Activated CD4-positive, alpha-beta T cell treated with anti-CD3 and anti-CD28 coated beads, Interleukin-2, Interleukin-4, amounts not matched to agents 100 ng/mL and 50 ng/mL, durations not matched to agents 16 hours and 8 hours (primary cell): ENCODE measurements at regions not wholly inside any gene's neighbourhood (a gene's known extent, or its start where the extent isn't known, plus 50 kb on each side); places are given as distances from the start of the nearest gene placed in this dataset.

Source experiments
- DNase-seq: peaks from one replicate; pipeline ENCODE4 v3.0.0-alpha.2; 2020; ENCODE audit warnings: low spot score

DNA sequence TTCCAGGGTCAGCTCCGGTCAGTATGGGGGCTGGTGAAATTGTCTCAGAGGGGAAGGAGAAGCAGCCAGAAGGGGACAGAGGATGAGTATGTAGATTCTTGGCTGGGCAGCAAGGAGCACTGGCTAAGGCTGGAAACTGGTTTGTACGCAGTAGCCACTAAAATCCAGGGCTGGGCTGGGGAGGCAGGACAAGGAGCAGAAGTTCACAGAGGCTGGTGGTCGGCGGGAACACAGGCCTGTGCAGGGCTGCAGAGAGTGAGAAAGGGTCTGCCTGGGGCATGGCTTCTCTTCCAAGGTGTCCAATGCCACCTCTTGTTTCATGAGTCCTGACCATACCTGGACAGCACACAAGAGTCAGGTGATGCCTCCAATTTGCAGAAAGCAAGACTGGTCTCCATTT is 94.4 kb upstream of the HDAC4 start:
- no peak for DNase-seq

GRCh38 chr2:239494578-239494977 is 93.8 kb upstream of the HDAC4 start:
- DNase-seq, result no peak

DNA sequence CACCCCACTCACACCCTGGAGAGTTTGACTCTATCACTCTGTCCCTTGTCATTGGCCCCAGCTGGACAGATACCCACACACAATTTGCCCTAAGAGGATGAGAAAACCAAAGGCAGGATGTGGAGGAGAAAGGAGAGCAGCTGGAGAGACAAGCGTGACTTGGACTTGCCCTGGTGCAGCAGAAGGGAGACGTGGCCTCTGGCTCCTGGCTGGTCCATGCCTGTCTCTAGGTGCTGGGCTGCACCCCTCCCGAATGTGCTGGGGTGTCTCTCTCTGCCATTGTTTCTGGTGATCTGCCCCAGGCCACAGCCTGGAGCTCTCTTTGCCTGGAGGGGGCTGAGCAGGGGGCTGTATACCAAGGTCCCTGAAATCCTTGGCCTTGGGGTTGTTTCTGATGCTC is 88.7 kb upstream of the HDAC4 start:
- DNase-seq, result no peak

GRCh38 chr2:239488125-239488524 is 87.3 kb upstream of the HDAC4 start:
- no peak for DNase-seq

DNA sequence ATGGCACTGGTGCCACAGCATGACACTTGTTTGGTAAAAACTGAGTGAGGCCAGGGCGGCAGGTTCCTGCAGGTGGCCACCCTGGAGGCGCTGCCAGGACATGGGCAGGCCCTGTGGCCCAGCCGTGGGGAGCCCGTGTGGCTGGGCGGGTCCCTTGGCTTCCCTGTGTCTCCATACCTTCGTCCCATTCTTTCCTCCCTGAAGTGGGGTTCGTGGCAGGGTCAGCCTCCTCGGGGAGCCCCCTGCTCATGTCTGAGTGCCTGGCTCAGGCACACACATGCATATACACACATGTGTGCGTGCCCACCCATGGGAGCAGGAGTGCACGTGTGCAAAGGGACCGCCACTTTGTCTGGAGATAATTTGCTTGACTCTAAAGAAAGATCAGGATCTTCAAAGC is 86.5 kb upstream of the HDAC4 start:
- DNase-seq, result no peak

- DNase-seq, result no peak
These were observed 84.8 kb upstream of the HDAC4 start for GRCh38 chr2:239485622-239486021.

GRCh38 chr2:239484571-239485355 is 83.9 kb upstream of the HDAC4 start:
- DNase-seq, result no peak

DNA sequence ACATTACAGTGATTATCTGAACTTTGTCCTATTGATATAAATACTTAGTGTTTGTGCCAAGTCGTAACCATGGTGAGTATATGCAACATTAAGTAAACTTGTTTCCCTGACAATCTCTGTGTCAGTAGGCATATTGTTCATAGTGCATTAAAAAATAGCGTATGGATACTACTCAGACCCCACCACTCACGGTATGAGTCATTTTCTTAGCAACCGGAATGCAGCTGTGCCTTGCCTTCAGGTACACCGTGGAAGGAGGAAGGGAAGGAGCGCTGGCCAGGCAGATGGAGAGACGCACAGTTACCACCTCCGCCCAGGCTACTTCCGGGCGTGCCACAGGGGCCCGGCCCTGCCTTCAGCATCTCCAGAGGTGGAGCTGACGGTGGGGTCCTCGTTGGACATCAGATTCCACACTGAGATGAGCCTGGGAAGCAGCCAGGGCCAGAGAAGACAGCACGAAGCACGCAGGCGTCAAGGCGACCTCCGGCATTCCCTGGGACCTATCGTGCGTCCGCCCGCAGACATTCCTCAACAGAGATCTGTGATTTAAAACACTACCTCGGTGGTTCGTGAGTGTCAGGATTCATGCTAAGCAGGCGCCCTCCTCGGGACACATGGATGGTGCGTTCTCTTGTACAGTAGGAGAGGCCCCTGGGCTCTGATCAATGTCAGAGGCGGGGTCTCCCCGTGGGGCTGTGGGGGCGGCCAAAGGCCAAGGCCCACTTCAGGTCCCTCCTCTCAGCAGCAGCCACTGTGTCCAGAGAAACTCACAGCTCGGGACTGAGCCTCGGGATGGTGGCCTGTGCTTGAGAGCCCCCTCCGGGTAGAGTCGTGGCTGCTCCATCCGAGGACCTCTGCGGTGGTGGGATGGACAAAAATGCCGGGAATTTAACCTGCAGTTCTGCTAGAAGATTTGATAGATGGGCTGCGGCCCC is 82.2 kb upstream of the HDAC4 start:
- DNase-seq, result no peak

- DNase-seq, result no peak
These were observed 78.7 kb upstream of the HDAC4 start for GRCh38 chr2:239479471-239479870.

DNA sequence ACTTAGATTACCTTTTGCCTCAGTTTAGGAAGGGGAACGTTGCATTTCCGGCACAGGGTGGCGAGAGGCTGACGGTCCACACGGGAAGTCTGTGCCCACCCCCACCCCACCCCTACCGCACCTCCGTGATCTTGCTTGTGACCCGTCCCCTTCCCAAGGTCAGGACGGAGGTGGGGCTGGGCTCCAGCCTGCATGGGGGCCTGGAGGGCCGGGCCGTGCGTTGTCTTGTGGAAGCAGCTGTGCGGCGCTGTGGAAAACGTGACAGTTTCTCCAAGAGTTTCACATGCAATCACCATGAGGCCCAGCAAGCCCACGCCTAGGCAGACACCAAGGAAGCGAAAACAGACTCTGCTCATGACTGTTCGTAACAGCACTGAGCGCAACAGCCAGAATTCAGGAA is 76.8 kb upstream of the HDAC4 start:
- DNase-seq, result no peak

- DNase-seq, result no peak
These were observed 76.2 kb upstream of the HDAC4 start for GRCh38 chr2:239476757-239477585.

DNA sequence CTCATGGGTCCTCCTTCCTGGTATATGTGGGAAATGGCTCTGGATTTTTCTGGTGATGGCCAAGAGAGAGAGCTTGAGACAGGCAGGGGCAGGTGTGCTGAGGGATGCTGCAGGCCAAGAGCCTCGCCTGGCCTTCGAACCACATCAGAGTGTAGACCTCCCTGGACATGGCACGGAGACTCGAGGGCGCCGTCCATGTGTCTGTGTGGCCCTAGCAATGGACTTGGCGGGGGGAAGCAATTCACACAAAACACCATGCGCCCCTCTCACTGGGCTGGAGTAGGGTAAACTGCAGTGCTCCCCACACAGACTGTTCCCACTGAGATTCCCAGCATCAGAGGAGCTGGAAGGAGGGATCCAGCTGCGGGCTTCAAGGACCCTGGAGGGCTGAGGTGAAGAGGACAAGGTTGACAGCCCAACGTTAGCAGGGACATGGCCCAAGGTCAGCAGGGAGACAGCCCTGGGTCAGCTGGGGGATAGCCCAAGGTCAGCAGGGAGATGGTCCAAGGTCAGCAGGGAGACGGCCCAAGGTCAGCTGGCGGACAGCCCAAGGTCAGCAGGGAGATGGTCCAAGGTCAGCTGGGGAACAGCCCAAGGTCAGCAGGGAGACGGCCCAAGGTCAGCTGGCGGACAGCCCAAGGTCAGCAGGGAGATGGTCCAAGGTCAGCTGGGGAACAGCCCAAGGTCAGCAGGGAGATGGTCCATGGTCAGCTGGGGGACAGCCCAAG is 75.4 kb upstream of the HDAC4 start:
- no peak for DNase-seq

DNA sequence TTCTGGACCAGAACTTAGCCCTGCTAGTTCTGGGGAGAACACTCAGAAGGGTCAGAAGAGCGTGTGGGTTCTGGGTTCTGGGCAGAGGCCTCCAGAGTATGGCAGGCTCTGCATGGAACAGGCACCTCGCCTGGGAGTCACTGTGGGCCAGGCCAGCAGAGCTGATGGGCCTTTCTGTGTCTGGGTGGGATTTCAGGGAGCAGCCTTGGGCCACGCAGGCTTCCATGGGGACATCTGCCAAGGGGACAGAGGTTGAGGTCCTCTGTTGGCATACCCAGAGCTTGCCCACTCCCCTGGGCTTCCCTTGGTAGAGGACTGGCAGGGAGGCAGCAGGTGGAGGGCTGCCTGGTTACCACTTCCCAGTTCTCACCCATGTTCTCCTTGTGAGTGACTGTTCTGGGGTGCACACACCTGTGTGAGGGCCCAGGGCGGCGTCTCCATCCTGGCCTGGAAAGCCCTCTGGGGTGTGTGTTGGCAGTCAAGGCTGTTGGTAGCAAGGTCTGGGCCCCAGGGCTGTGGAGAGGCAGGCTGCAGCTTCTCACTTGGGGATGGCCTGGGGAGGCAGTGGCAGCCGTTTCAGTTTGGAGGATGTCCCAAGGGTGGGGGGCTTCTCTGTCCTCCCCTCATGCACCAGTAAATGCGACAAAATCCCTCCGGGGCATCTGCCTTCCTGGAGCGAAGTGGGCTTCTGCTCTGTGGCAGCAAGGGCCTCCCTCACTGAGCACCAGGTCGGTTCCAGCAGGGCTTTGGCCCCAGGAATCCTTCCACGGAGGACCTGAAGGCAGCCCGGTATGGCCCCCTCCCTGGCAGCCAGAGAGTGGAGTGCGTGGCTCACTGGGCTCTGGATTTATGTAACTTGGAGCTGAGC is 74.6 kb upstream of the HDAC4 start:
- DNase-seq, result no peak

DNA sequence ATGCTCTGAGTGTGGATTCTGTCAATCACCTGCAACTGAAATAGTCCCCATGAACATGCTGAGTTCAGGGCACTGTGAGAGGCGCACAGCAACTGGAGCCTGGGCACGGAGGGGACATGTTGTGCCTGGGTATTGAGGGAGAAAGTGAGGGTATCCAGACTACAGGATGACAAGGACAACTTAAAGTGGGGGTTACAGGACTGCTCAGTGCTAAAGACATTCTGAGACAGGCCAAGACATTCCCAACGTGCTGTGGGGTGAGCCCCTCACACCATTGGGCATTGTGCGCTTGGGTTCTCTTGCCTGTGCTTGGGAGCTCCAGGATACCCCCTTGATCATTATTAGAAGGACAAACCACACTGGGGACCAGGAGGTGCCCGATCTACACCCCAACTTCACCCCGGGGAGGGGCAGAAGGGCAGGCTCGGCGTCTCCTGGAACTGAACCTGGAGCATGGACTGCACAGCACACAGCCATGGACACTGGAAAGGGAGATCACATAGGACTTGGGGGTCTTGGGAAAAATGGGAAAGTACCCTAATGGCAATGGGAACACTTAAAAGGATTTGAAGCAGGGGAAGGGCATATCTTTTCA is 72.5 kb upstream of the HDAC4 start:
- no peak for DNase-seq

DNA sequence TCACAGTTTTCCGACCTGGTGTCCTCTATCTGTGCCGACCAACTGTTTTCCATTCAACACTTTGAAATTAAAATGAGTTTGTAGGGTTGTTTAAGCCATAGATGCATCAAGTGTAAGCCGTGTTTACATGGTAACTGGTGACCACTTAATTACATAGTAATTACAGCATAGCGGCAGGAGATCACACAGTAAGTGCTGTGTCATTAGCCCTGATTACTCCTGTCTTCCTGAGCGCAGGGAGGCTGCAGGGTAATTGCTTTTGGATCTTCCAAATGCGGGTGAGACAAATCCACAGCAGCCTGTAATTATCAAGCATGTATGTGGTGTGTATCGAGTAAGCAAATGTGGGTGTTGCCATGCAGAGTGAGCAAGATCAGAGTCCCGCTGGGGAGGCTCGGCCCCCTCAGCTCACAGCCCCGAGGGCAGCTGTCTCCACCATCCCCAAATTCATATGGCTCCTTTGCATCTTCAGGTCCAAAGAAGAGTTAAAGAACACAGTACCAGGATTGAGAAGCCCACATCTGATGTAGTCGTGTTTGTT is 71.5 kb upstream of the HDAC4 start:
- no peak for DNase-seq

GRCh38 chr2:239471011-239471792 is 70.4 kb upstream of the HDAC4 start:
- DNase-seq, result no peak

DNA sequence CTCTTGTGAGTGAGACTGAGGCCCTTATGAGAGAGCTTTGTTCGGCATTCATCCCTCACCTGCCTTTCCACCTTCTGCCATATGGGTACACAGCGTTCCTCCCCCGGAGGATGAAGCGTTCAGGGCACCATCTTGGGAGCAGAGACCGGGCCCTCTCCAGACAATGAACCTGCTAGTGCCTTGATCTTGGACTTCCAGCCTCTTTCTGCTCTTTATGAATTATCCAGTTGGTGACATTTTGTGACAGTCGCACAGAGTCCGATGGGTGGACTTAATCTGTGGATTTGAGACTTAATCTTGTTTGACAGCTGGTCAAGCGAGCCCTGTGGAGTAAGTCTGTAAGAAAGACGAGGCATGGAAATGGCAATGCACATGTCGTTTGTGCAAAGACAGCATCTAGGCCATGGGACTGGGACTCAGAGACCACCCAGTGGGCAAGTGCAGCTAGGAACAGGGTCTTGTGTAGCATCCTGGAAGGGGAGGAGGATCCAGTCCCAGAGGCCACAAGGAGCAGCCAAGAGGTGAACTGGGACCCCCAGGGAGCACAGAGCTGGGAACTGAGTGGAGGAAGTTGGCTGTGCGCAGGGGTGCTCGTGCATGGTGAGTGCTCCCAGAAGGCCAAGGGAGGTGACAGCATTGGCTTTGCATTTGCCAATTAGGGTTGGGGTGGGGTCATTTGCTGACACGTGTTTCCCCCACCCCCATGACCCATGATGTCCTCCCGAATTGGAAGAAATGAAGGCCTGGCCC is 69.5 kb upstream of the HDAC4 start:
- DNase-seq, result no peak
